IMR-90 (cell line): ENCODE measurements at regions not wholly inside any gene's neighbourhood (a gene's known extent, or its start where the extent isn't known, plus 50 kb on each side); places are given as distances from the start of the nearest gene placed in this dataset.

Source experiments
- ATAC-seq: fragments of 200-7000 bp; cut with Tn5 transposase; 2 replicates; pipeline ENCODE4 v1.9.1; 2020; ENCODE audit warnings: low read depth, mild to moderate bottlenecking, moderate library complexity
- BruUV-seq: library from RNA; stranded (reverse); fragments of 400-500 nt; replicated peaks from 2 replicates; lab custom pipeline; 2021; lab: Mats Ljungman, UMichigan
- CTCF ChIA-PET: fragments of 300-600 bp; formaldehyde crosslinking; extraction: SDS; loops from one replicate; lab custom pipeline; 2021; ENCODE audit warnings: antibody characterized with exemption; lab: Yijun Ruan, JAX
- POLR2A ChIA-PET: fragments of 300-600 bp; sonication (Branson Sonifier 250); formaldehyde crosslinking; loops from one replicate; lab custom pipeline; 2022; ENCODE audit warnings: antibody characterized with exemption; ENCODE audit not compliant: unreplicated experiment; lab: Charles Lee
- DNase-seq: peaks from one replicate; pipeline ENCODE4 v3.0.0; 2013
- H2AFZ ChIP-seq: replicated peaks from 2 replicates; pipeline ENCODE3; 2013; ENCODE audit warnings: low read length, mild to moderate bottlenecking; ENCODE audit not compliant: poor library complexity
- H2AK5ac ChIP-seq: 2 replicates; pipeline ENCODE4 v1.6.1; 2013; ENCODE audit warnings: low read depth, low read length, inconsistent platforms
- H2AK9ac ChIP-seq: replicated peaks from 2 replicates; pipeline ENCODE3; 2013; ENCODE audit warnings: mild to moderate bottlenecking, low read depth, low read length, moderate library complexity; ENCODE audit not compliant: poor library complexity
- H2BK120ac ChIP-seq: 2 replicates; pipeline ENCODE4 v1.6.1; 2013; ENCODE audit warnings: low read depth, low read length, inconsistent platforms
- H2BK15ac ChIP-seq: 3 replicates; pipeline ENCODE4 v1.6.1; 2013; ENCODE audit warnings: low read depth, low read length, inconsistent platforms
- H2BK20ac ChIP-seq: 2 replicates; pipeline ENCODE4 v1.6.1; 2013; ENCODE audit warnings: low read depth, mild to moderate bottlenecking, inconsistent platforms, low read length, moderate library complexity
- H2BK5ac ChIP-seq: 2 replicates; pipeline ENCODE4 v1.6.1; 2013; ENCODE audit warnings: mild to moderate bottlenecking, low read depth, low read length, inconsistent platforms; ENCODE audit not compliant: poor library complexity, severe bottlenecking
- H3K14ac ChIP-seq: replicated peaks from 2 replicates; pipeline ENCODE4 v1.6.1; 2013; ENCODE audit warnings: low read depth, low read length, inconsistent platforms
- H3K18ac ChIP-seq: 2 replicates; pipeline ENCODE4 v1.6.1; 2013; ENCODE audit warnings: low read depth, low read length, control low read depth
- H3K23ac ChIP-seq: 2 replicates; pipeline ENCODE4 v1.6.1; 2013; ENCODE audit warnings: low read depth, low read length, inconsistent platforms
- H3K27ac ChIP-seq: 2 replicates; pipeline ENCODE4 v1.5.1; 2013; ENCODE audit warnings: mild to moderate bottlenecking, control low read depth, low read length; ENCODE audit not compliant: insufficient read depth
- H3K27me3 ChIP-seq: 2 replicates; pipeline ENCODE4 v1.6.1; 2013; ENCODE audit warnings: low read length; ENCODE audit not compliant: control insufficient read depth, insufficient read depth
- H3K36me3 ChIP-seq: 2 replicates; pipeline ENCODE4 v1.6.1; 2013; ENCODE audit warnings: low read length, mixed read lengths; ENCODE audit not compliant: control insufficient read depth, insufficient read depth
- H3K4ac ChIP-seq: 2 replicates; pipeline ENCODE4 v1.6.1; 2013; ENCODE audit warnings: low read depth, low read length, inconsistent platforms
- H3K4me1 ChIP-seq: 2 replicates; pipeline ENCODE4 v1.6.1; 2013; ENCODE audit warnings: low read length, mixed read lengths; ENCODE audit not compliant: control insufficient read depth, insufficient read depth
- H3K4me2 ChIP-seq: 2 replicates; pipeline ENCODE4 v1.6.1; 2013; ENCODE audit warnings: low read depth, mild to moderate bottlenecking, control low read depth, low read length, moderate library complexity
- H3K4me3 ChIP-seq: 2 replicates; pipeline ENCODE4 v1.5.1; 2013; ENCODE audit warnings: low read depth, mild to moderate bottlenecking, control low read depth, low read length, moderate library complexity; ENCODE audit not compliant: insufficient read depth
- H3K56ac ChIP-seq: 2 replicates; pipeline ENCODE4 v1.6.1; 2013; ENCODE audit warnings: low read length, inconsistent platforms; ENCODE audit not compliant: insufficient read depth; ENCODE audit errors: extremely low read depth
- H3K79me1 ChIP-seq, 2 experiments: 2 replicates each; pipeline ENCODE4 v1.6.1; 2013; ENCODE audit warnings: low read length in 2 of 2, inconsistent platforms in 1 of 2, low read depth in 1 of 2
- H3K9ac ChIP-seq: 2 replicates; pipeline ENCODE4 v1.6.1; 2013; ENCODE audit warnings: low read depth, low read length, control low read depth
- H3K9me1 ChIP-seq: 2 replicates; pipeline ENCODE4 v1.6.1; 2013; ENCODE audit warnings: low read length, inconsistent platforms; ENCODE audit not compliant: insufficient read depth
- H3K9me3 ChIP-seq: 2 replicates; pipeline ENCODE4 v1.6.1; 2013; ENCODE audit warnings: low read length; ENCODE audit not compliant: control insufficient read depth, insufficient read depth
- H4K20me1 ChIP-seq: 2 replicates; pipeline ENCODE4 v1.6.1; 2013; ENCODE audit warnings: low read length, inconsistent platforms; ENCODE audit not compliant: insufficient read depth
- H4K5ac ChIP-seq: 2 replicates; pipeline ENCODE4 v1.6.1; 2013; ENCODE audit warnings: mild to moderate bottlenecking, low read depth, low read length, control low read depth
- H4K8ac ChIP-seq, 2 experiments: 2 replicates each; pipeline ENCODE4 v1.6.1; 2013; ENCODE audit warnings: low read depth in 2 of 2, low read length in 2 of 2, control low read depth in 1 of 2, inconsistent platforms in 1 of 2
- H4K91ac ChIP-seq: 2 replicates; pipeline ENCODE4 v1.6.1; 2013; ENCODE audit warnings: low read depth, low read length, inconsistent platforms; ENCODE audit not compliant: insufficient read depth
- BHLHE40 ChIP-seq: fragments of 150-350 bp; IDR thresholded peaks from 2 replicates; pipeline ENCODE4 v1.6.1; 2016; ENCODE audit warnings: mild to moderate bottlenecking, low read depth, low read length
- CEBPB ChIP-seq: IDR thresholded peaks from 2 replicates; pipeline ENCODE4 v1.6.1; 2012; ENCODE audit warnings: low read depth, low read length, improper control_type of control experiment
- CHD1 ChIP-seq: IDR thresholded peaks from 2 replicates; pipeline ENCODE4 v1.6.1; 2012; ENCODE audit warnings: low read depth, low read length, improper control_type of control experiment
- CTCF ChIP-seq: conservative IDR thresholded peaks from 2 replicates; pipeline ENCODE4 v1.5.1; 2012; ENCODE audit warnings: mild to moderate bottlenecking, low read depth, low read length, improper control_type of control experiment
- FOS ChIP-seq: fragments of 150-350 bp; IDR thresholded peaks from 2 replicates; pipeline ENCODE4 v1.6.1; 2016; ENCODE audit warnings: low read depth, low read length
- MAFK ChIP-seq: IDR thresholded peaks from 2 replicates; pipeline ENCODE4 v1.6.1; 2012; ENCODE audit warnings: low read depth, low read length, improper control_type of control experiment
- MAZ ChIP-seq: IDR thresholded peaks from 2 replicates; pipeline ENCODE4 v1.6.1; 2012; ENCODE audit warnings: low read depth, mild to moderate bottlenecking, low read length, improper control_type of control experiment, moderate library complexity, borderline replicate concordance
- MXI1 ChIP-seq: IDR thresholded peaks from 2 replicates; pipeline ENCODE4 v1.6.1; 2012; ENCODE audit warnings: low read depth, mild to moderate bottlenecking, low read length, moderate library complexity, borderline replicate concordance
- NFE2L2 ChIP-seq: fragments of 150-350 bp; IDR thresholded peaks from 2 replicates; pipeline ENCODE4 v1.6.1; 2016; ENCODE audit warnings: low read depth, mild to moderate bottlenecking, low read length
- POLR2A ChIP-seq: IDR thresholded peaks from 2 replicates; pipeline ENCODE4 v1.6.1; 2012; ENCODE audit warnings: mild to moderate bottlenecking, low read depth, low read length
- RAD21 ChIP-seq: IDR thresholded peaks from 2 replicates; pipeline ENCODE4 v1.6.1; 2012; ENCODE audit warnings: low read length, improper control_type of control experiment
- RCOR1 ChIP-seq: IDR thresholded peaks from 2 replicates; pipeline ENCODE4 v1.6.1; 2012; ENCODE audit warnings: mild to moderate bottlenecking, low read length, improper control_type of control experiment; ENCODE audit not compliant: insufficient replicate concordance
- RFX5 ChIP-seq: IDR thresholded peaks from 2 replicates; pipeline ENCODE4 v1.8.0; 2012; ENCODE audit warnings: low read depth, mild to moderate bottlenecking, low read length, moderate library complexity
- SMC3 ChIP-seq: fragments of 150-350 bp; IDR thresholded peaks from 2 replicates; pipeline ENCODE4 v1.6.1; 2016; ENCODE audit warnings: low read depth, mild to moderate bottlenecking, antibody characterized with exemption, low read length, moderate library complexity
- USF2 ChIP-seq: fragments of 150-350 bp; IDR thresholded peaks from 2 replicates; pipeline ENCODE4 v1.6.1; 2017; ENCODE audit warnings: mild to moderate bottlenecking, antibody characterized with exemption, low read length, low read depth
- dilution Hi-C: fragments of 300-500 bp; cut with HindIII; formaldehyde crosslinking; loops from one replicate; pipeline ENCODE4 v1.14.3; 2018; ENCODE audit warnings: low sequenced_read_pairs; ENCODE audit not compliant: unreplicated experiment
- in situ Hi-C: fragments of 300-500 bp; cut with MboI; formaldehyde crosslinking; loops from 3 replicates; pipeline ENCODE4 v1.14.3; 2019; ENCODE audit warnings: low sequenced_read_pairs, inconsistent platforms, mixed read lengths
- intact Hi-C: fragments of 100-400 bp; cut with micrococcal nuclease; formaldehyde crosslinking; loops from 2 replicates; pipeline ENCODE4 v1.10.0; 2022
- TF ChIP-seq, protein P1 (sequence below): fragments of 150-350 bp; IDR thresholded peaks from 2 replicates; pipeline ENCODE4 v1.6.1; 2016; ENCODE audit warnings: low read depth, mild to moderate bottlenecking, low read length, moderate library complexity, borderline replicate concordance

GRCh38 chr17:10968007-10968406 is 130.1 kb upstream of the PIRT start:
- H3K56ac ChIP-seq = no peak overlapping the region
- ChIA-PET POLR2A (no interaction called here), CTCF (no interaction called here)
- no peak overlapping the region for H2BK15ac ChIP-seq
- H3K9ac ChIP-seq = no peak overlapping the region
- intact Hi-C loops = no loop called here
- no peak overlapping the region for H4K5ac ChIP-seq
- no peak overlapping the region for H3K4ac ChIP-seq
- H4K8ac ChIP-seq = no peak overlapping the region
- H2BK20ac ChIP-seq = no peak overlapping the region
- BruUV-seq = no TSS peak
- ATAC-seq (no peak), DNase-seq (no peak)
- no peaks in the 10 kb centered on the region for H3K9me1 ChIP-seq
- no peak overlapping the region for H3K23ac ChIP-seq
- H3K14ac ChIP-seq = no peak overlapping the region
- H2AK5ac ChIP-seq = no peak overlapping the region
- H3K36me3 ChIP-seq = no peaks in the 10 kb centered on the region
- H2BK5ac ChIP-seq = no peak overlapping the region
- no peak overlapping the region for H2AK9ac ChIP-seq
- no peak overlapping the region for H4K91ac ChIP-seq
- no peaks in the 10 kb centered on the region; the same call in 1 of the 2 replicates for H3K9me3 ChIP-seq
- H3K4me3 ChIP-seq = no peak overlapping the region
- H2BK120ac ChIP-seq = no peak overlapping the region
- dilution Hi-C loops = no loop called here
- no peaks in the 10 kb centered on the region for H4K20me1 ChIP-seq
- H3K4me2 ChIP-seq = no peak overlapping the region
- no peak overlapping the region for H2AFZ ChIP-seq
- H3K27ac ChIP-seq = no peak overlapping the region
- no peaks in the 10 kb centered on the region for H3K79me1 ChIP-seq
- no peaks in the 10 kb centered on the region for H3K4me1 ChIP-seq
- TF ChIP-seq CHD1 (no peak), POLR2A (no peak), RCOR1 (no peak), MAFK (no peak), CTCF (no peak), MAZ (no peak), MXI1 (no peak), FOS (no peak), SMC3 (no peak), RAD21 (no peak), USF2 (no peak), CEBPB (no peak), NFE2L2 (no peak), BHLHE40 (no peak), RFX5 (no peak)
- TF ChIP-seq, protein P1, sequence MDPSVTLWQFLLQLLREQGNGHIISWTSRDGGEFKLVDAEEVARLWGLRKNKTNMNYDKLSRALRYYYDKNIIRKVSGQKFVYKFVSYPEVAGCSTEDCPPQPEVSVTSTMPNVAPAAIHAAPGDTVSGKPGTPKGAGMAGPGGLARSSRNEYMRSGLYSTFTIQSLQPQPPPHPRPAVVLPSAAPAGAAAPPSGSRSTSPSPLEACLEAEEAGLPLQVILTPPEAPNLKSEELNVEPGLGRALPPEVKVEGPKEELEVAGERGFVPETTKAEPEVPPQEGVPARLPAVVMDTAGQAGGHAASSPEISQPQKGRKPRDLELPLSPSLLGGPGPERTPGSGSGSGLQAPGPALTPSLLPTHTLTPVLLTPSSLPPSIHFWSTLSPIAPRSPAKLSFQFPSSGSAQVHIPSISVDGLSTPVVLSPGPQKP = no peak
- no peak overlapping the region for H3K18ac ChIP-seq
- in situ Hi-C loops = no loop called here
- H3K27me3 ChIP-seq = no peaks in the 10 kb centered on the region
